ENCODE measurements at regions not wholly inside any gene's neighbourhood (a gene's known extent, or its start where the extent isn't known, plus 50 kb on each side); places are given as distances from the start of the nearest gene placed in this dataset.

DNA sequence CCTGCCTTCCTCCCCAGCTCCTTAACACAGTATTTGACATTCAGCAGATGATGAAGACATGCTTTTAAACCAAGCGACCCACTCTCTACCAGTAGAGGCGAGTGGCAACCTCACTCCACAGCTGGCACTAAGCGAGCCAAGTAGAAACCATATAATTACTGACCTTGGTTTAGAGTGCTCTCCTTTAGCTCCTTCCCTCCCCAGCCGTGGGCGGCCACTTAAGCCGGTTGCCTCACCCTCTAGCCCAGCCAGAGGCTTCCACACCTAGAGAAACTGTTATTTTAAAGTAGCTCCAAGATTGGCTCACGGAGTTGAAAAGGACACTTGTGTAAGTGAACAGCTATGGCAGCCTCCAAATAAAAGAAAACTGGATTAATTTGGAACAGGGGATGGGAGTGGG lies 109.1 kb upstream of the CRHR1 start:
- H3K27me3 ChIP-seq (ENCODE audit: low read depth, low read length): no peaks in the 10 kb centered on the region
- no peaks in the 10 kb centered on the region for H3K9me3 ChIP-seq (ENCODE audit: control insufficient read depth in 1 of 2, low read length in 2 of 2)
- H3K4me1 ChIP-seq (ENCODE audit: control insufficient read depth in 1 of 2, insufficient read depth in 2 of 2, low read length in 2 of 2): no peaks in the 10 kb centered on the region
- H3K36me3 ChIP-seq (ENCODE audit: control insufficient read depth in 1 of 2, insufficient read depth in 2 of 2, low read length in 2 of 2): no peaks in the 10 kb centered on the region
- H3K27ac ChIP-seq (ENCODE audit: low read length): no peak overlapping the region
- no peak overlapping the region for H3K4me3 ChIP-seq (ENCODE audit: low read depth in 1 of 2, low read length in 2 of 2)

DNA sequence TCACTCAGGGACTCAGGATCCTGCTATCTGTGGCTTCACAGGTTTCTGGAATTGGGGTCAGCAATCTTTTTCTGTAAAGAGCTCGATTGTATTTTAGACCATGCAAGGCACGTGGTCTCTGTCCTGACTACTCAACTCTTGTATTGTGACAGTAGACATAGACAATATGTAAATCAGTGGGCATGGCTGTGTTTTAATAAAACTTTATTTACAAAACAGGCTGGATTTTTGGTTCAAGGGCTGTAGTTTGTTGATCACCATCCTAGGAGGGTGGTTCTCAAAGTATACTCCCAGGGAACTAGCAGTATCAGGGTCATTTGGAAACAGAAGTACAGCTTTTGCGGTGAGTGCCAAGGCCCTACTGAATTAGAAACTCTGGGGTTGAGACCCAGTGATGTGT lies 108.2 kb upstream of the CRHR1 start:
- H3K27ac ChIP-seq (ENCODE audit: low read length): no peak overlapping the region
- no peak overlapping the region for H3K4me3 ChIP-seq (ENCODE audit: low read depth in 1 of 2, low read length in 2 of 2)
- no peaks in the 10 kb centered on the region for H3K27me3 ChIP-seq (ENCODE audit: low read depth, low read length)
- no peaks in the 10 kb centered on the region for H3K9me3 ChIP-seq (ENCODE audit: control insufficient read depth in 1 of 2, low read length in 2 of 2)
- H3K4me1 ChIP-seq (ENCODE audit: control insufficient read depth in 1 of 2, insufficient read depth in 2 of 2, low read length in 2 of 2): no peaks in the 10 kb centered on the region
- H3K36me3 ChIP-seq (ENCODE audit: control insufficient read depth in 1 of 2, insufficient read depth in 2 of 2, low read length in 2 of 2): no peaks in the 10 kb centered on the region

DNA sequence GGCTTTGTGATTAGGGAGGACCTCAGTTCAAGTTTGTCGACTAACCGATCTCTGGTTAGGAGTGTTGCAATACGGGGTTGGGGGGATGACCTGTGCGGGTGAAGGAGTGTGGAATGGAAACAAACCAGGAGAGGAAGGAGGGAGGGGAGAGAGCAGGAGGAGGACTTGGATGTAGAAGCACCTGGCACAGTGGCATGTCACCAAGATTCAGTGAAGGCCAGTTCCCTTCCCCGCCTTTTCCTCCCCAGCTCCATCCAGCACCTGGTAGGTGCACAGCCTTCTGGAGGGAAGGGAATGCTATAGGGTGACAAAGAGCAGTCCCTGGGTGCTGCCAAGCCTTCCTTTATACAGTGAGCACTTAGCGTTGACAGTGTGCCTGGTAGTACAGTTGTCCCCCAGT lies 107.4 kb upstream of the CRHR1 start:
- Histone ChIP-seq H3K36me3 (ENCODE audit: control insufficient read depth in 1 of 2, insufficient read depth in 2 of 2, low read length in 2 of 2) (no peaks in the 10 kb centered on the region), H3K27me3 (ENCODE audit: low read depth, low read length) (no peaks in the 10 kb centered on the region), H3K27ac (ENCODE audit: low read length) (no peak overlapping the region)

DNA sequence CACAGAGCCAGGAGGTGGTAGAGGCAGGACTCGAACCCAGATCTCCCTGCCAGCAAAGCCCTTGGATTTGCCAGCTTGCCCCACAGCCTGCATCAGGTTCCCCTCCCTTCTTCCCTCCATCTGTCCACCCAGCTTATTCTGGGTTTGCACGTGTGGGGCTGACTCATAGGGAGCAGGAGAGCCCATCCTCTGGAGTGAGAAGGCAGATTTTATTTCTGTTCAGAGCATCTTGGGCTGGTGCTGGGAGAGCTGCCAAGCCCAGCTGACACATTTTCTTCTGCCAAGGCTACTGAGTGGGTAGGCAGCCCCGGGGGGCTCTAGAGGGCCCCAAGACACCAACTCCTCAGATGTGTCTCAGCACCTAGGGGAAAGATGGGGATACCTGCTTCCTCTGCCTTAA lies 106.3 kb upstream of the CRHR1 start:
- H3K4me1 ChIP-seq (ENCODE audit: control insufficient read depth in 1 of 2, insufficient read depth in 2 of 2, low read length in 2 of 2): no peaks in the 10 kb centered on the region
- H3K9me3 ChIP-seq (ENCODE audit: control insufficient read depth in 1 of 2, low read length in 2 of 2): no peaks in the 10 kb centered on the region
- H3K4me3 ChIP-seq (ENCODE audit: low read depth in 1 of 2, low read length in 2 of 2): no peak overlapping the region
- no peaks in the 10 kb centered on the region for H3K27me3 ChIP-seq (ENCODE audit: low read depth, low read length)
- H3K36me3 ChIP-seq (ENCODE audit: control insufficient read depth in 1 of 2, insufficient read depth in 2 of 2, low read length in 2 of 2): no peaks in the 10 kb centered on the region
- no peak overlapping the region for H3K27ac ChIP-seq (ENCODE audit: low read length)

More for the DNA sequence above, 107.4 kb upstream of the CRHR1 start:
- Histone ChIP-seq H3K9me3 (ENCODE audit: control insufficient read depth in 1 of 2, low read length in 2 of 2) (no peaks in the 10 kb centered on the region), H3K4me3 (ENCODE audit: low read depth in 1 of 2, low read length in 2 of 2) (no peak overlapping the region), H3K4me1 (ENCODE audit: control insufficient read depth in 1 of 2, insufficient read depth in 2 of 2, low read length in 2 of 2) (no peaks in the 10 kb centered on the region)

DNA sequence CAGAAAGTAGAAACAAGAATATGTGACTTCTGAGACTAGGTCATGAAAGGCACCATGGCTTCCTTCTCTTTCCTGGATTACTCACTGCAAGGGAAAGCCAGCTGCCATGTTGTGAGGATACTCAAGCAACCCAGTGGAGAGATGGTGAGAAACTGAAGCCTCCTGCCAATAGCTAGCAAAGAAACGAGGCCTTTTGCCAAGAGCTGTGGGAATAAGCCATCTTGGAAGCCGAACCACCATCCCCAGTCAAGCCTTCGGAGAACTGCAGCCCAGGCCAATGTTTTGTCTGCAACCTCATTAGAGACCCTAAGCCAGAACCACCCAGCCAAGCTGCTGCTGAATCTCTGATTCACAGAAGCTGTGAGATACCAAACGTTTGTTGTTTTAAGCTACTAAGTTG lies 104.7 kb upstream of the CRHR1 start:
- Histone ChIP-seq H3K27ac (ENCODE audit: low read length) (no peak overlapping the region), H3K27me3 (ENCODE audit: low read depth, low read length) (no peaks in the 10 kb centered on the region), H3K36me3 (ENCODE audit: control insufficient read depth in 1 of 2, insufficient read depth in 2 of 2, low read length in 2 of 2) (no peaks in the 10 kb centered on the region), H3K4me3 (ENCODE audit: low read depth in 1 of 2, low read length in 2 of 2) (no peak overlapping the region), H3K9me3 (ENCODE audit: control insufficient read depth in 1 of 2, low read length in 2 of 2) (no peaks in the 10 kb centered on the region), H3K4me1 (ENCODE audit: control insufficient read depth in 1 of 2, insufficient read depth in 2 of 2, low read length in 2 of 2) (no peaks in the 10 kb centered on the region)

DNA sequence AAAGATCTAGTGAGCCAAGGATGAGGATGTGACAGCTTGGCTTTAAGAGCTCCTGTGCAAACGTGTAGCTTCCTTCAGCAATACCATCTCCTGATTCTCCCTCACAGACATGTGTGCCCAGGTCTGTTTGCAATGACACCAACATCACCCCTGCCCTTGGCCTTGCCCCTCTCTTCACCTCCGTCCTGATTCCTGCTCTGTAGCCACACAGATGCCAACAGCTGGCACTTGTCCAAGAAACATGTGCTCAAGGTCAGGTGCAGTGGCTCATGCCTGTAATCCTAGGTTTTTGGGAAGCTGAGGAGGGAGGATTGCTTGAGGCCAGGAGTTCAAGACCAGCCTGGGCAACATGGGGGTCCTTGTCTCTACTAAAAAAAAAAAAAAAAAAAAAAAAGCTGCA lies 103.8 kb upstream of the CRHR1 start:
- Histone ChIP-seq H3K9me3 (ENCODE audit: control insufficient read depth in 1 of 2, low read length in 2 of 2) (no peaks in the 10 kb centered on the region), H3K4me3 (ENCODE audit: low read depth in 1 of 2, low read length in 2 of 2) (no peak overlapping the region), H3K4me1 (ENCODE audit: control insufficient read depth in 1 of 2, insufficient read depth in 2 of 2, low read length in 2 of 2) (no peaks in the 10 kb centered on the region), H3K27me3 (ENCODE audit: low read depth, low read length) (no peaks in the 10 kb centered on the region), H3K36me3 (ENCODE audit: control insufficient read depth in 1 of 2, insufficient read depth in 2 of 2, low read length in 2 of 2) (no peaks in the 10 kb centered on the region), H3K27ac (ENCODE audit: low read length) (no peak overlapping the region)

DNA sequence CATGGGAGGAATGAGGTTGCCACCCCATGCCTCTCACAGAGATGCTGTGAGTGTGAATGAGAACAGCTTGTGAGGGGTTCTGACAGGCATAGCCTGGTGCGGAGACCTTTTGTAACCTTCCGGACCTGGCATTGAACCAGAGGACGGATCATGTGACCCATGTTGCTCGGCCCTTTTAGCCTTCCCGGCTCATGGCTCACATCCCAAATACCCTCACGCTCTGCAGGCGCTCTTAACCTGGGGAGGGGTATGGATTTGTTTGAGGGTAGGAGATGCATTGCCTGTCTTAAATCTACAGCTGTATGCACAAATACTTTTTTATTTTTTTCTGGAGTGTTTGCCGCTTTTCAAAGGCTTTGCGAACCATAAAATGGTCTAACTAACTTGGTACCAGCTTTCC lies 102.4 kb upstream of the CRHR1 start:
- Histone ChIP-seq H3K36me3 (ENCODE audit: control insufficient read depth in 1 of 2, insufficient read depth in 2 of 2, low read length in 2 of 2) (no peaks in the 10 kb centered on the region), H3K9me3 (ENCODE audit: control insufficient read depth in 1 of 2, low read length in 2 of 2) (no peaks in the 10 kb centered on the region), H3K27me3 (ENCODE audit: low read depth, low read length) (no peaks in the 10 kb centered on the region), H3K27ac (ENCODE audit: low read length) (no peak overlapping the region), H3K4me1 (ENCODE audit: control insufficient read depth in 1 of 2, insufficient read depth in 2 of 2, low read length in 2 of 2) (no peaks in the 10 kb centered on the region), H3K4me3 (ENCODE audit: low read depth in 1 of 2, low read length in 2 of 2) (no peak overlapping the region)

DNA sequence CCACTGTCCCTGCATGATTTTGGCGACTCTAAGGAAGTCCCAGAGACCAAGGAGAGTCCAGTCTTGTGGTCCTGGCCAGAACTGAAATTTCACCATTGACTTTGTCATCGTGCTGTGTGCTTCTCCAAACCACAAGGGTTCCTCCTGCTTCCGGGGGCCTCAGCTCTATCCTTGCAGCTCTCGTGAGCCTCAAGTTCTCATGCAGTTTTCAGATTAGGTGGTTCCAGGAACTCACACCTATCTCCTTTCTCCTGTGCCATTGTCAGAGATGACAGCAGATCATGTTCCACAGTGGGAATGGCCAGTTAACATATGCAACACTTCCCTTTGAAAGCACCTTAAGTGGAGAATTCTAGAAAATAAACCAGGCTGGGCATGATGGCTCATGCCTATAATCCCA lies 97.9 kb upstream of the CRHR1 start:
- Histone ChIP-seq H3K9me3 (ENCODE audit: control insufficient read depth in 1 of 2, low read length in 2 of 2) (no peaks in the 10 kb centered on the region), H3K27me3 (ENCODE audit: low read depth, low read length) (peaks cover 7% of the 10 kb centered on the region), H3K4me3 (ENCODE audit: low read depth in 1 of 2, low read length in 2 of 2) (no peak overlapping the region), H3K4me1 (ENCODE audit: control insufficient read depth in 1 of 2, insufficient read depth in 2 of 2, low read length in 2 of 2) (no peaks in the 10 kb centered on the region), H3K27ac (ENCODE audit: low read length) (no peak overlapping the region), H3K36me3 (ENCODE audit: control insufficient read depth in 1 of 2, insufficient read depth in 2 of 2, low read length in 2 of 2) (no peaks in the 10 kb centered on the region)

DNA sequence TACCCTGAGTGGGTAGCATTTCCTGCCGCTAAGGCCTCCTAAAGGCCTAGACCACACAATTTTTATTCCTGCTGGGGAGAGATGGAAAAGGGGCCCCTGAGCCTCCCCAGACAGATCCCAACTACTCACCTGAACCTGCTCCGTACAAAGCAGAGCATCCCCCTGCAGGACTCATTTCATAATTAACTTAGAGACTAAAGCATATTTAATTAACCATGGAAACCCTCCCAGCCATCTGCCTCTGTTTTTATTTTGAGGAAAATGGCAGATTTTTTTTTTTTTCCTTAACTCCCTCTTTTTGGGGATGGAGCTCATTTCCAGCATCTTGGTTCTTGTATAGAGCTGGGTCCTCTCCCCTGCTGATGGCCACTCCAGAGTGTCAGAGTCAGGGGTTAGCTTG lies 96.5 kb upstream of the CRHR1 start:
- no peaks in the 10 kb centered on the region for H3K9me3 ChIP-seq (ENCODE audit: control insufficient read depth in 1 of 2, low read length in 2 of 2)
- H3K27me3 ChIP-seq (ENCODE audit: low read depth, low read length): peaks cover 7% of the 10 kb centered on the region
- no peak overlapping the region for H3K4me3 ChIP-seq (ENCODE audit: low read depth in 1 of 2, low read length in 2 of 2)
- no peak overlapping the region for H3K27ac ChIP-seq (ENCODE audit: low read length)
- H3K36me3 ChIP-seq (ENCODE audit: control insufficient read depth in 1 of 2, insufficient read depth in 2 of 2, low read length in 2 of 2): no peaks in the 10 kb centered on the region
- H3K4me1 ChIP-seq (ENCODE audit: control insufficient read depth in 1 of 2, insufficient read depth in 2 of 2, low read length in 2 of 2): no peaks in the 10 kb centered on the region

DNA sequence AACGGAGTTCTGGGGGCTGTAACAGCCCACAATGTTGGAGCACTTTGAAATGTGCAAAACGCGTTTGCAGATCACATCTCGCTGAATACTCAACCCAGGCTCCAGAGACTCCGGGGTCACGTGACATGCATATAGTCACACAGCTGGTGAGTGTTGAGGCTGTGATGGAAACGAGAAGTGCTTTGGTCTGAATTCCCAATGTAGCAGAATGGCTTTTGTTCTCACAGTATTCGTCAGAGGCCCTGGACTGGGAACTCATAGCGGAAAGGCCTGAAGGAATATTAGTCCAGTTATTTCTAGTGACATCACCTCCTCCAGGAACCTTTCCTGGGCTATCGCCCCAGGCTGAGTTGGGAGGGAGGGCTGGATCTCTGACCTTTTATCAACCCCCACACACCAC lies 95.8 kb upstream of the CRHR1 start:
- H3K36me3 ChIP-seq (ENCODE audit: control insufficient read depth in 1 of 2, insufficient read depth in 2 of 2, low read length in 2 of 2): no peaks in the 10 kb centered on the region
- no peak overlapping the region for H3K27ac ChIP-seq (ENCODE audit: low read length)
- no peaks in the 10 kb centered on the region for H3K4me1 ChIP-seq (ENCODE audit: control insufficient read depth in 1 of 2, insufficient read depth in 2 of 2, low read length in 2 of 2)
- H3K27me3 ChIP-seq (ENCODE audit: low read depth, low read length): peaks cover 7% of the 10 kb centered on the region
- H3K4me3 ChIP-seq (ENCODE audit: low read depth in 1 of 2, low read length in 2 of 2): no peak overlapping the region
- H3K9me3 ChIP-seq (ENCODE audit: control insufficient read depth in 1 of 2, low read length in 2 of 2): no peaks in the 10 kb centered on the region

DNA sequence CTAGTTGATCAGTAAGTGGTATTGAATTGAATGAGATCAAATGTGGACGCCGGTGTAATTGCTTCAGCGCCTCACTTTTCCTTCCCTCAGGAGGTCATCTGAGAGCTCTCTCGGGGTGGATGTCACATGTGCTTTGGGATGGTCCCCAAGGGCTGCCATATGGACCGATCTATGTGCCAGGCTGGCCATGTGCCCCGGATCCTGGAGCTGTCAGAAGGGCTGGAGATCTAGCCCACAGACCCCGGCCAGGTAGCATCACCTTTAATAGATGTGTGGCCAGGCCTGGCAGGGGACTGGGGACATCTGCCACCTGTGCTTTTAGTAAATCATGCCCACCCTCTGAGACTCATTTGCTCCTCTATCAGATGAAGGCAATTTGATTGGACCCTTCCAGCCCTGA lies 95.3 kb upstream of the CRHR1 start:
- peaks cover 7% of the 10 kb centered on the region for H3K27me3 ChIP-seq (ENCODE audit: low read depth, low read length)
- no peak overlapping the region for H3K4me3 ChIP-seq (ENCODE audit: low read depth in 1 of 2, low read length in 2 of 2)
- H3K4me1 ChIP-seq (ENCODE audit: control insufficient read depth in 1 of 2, insufficient read depth in 2 of 2, low read length in 2 of 2): no peaks in the 10 kb centered on the region
- H3K27ac ChIP-seq (ENCODE audit: low read length): no peak overlapping the region
- H3K36me3 ChIP-seq (ENCODE audit: control insufficient read depth in 1 of 2, insufficient read depth in 2 of 2, low read length in 2 of 2): no peaks in the 10 kb centered on the region
- H3K9me3 ChIP-seq (ENCODE audit: control insufficient read depth in 1 of 2, low read length in 2 of 2): no peaks in the 10 kb centered on the region

DNA sequence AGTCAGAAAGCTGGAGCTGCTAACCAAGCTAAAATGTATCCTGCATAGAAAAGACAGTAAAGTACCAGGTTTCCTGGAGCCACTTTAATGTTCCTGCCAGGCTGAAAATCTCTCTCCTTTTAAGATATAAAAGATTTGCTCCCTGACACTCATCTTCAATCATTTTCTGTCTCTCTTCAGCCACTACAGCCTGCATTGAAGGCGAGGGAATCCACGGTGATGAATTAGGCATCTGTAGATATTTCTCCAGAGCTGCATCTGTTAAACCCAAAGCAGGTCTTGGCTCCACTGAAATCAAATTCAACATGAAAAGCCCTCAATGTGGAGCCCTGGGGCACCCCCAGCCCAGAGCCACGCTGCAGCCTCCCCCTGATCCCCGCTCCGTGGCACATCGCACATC lies 94.7 kb upstream of the CRHR1 start:
- Histone ChIP-seq H3K9me3 (ENCODE audit: control insufficient read depth in 1 of 2, low read length in 2 of 2) (no peaks in the 10 kb centered on the region), H3K36me3 (ENCODE audit: control insufficient read depth in 1 of 2, insufficient read depth in 2 of 2, low read length in 2 of 2) (no peaks in the 10 kb centered on the region), H3K27me3 (ENCODE audit: low read depth, low read length) (peaks cover 7% of the 10 kb centered on the region), H3K27ac (ENCODE audit: low read length) (no peak overlapping the region), H3K4me3 (ENCODE audit: low read depth in 1 of 2, low read length in 2 of 2) (no peak overlapping the region), H3K4me1 (ENCODE audit: control insufficient read depth in 1 of 2, insufficient read depth in 2 of 2, low read length in 2 of 2) (no peaks in the 10 kb centered on the region)
